Activated CD4-positive, alpha-beta T cell treated with anti-CD3 and anti-CD28 coated beads, Interleukin-2, amount 50 U/mL, for 16 hours (primary cell): ENCODE measurements at regions not wholly inside any gene's neighbourhood (a gene's known extent, or its start where the extent isn't known, plus 50 kb on each side); places are given as distances from the start of the nearest gene placed in this dataset.
"Not testable (repeated sequence)": the region's sequence is repeated elsewhere in the genome, so short reads cannot be mapped to it uniquely, and the experiment has no call there.

ENCODE experiments used
- DNase-seq: peaks from one replicate; pipeline ENCODE4 v3.0.0-alpha.2; 2020

DNA sequence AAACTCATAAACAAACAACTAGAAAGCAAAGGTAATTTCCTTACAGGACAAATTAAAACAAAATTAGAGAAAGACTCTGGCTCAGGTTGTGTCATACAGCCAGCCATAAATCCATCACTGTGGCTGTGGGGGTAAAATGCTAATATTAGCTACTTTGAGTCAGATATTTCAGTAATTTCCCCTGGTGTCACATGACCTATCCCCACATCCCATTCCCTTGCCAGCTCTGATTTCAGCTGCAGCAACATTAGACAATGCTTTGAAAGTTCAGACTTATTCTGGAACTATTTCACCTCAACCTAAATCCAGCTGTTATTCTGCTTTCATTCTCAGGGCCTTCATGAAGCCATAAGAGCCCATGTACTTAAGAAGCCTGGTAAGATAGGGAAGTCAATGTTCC is 55.3 kb downstream of the RPL10L start:
- no peak for DNase-seq

DNA sequence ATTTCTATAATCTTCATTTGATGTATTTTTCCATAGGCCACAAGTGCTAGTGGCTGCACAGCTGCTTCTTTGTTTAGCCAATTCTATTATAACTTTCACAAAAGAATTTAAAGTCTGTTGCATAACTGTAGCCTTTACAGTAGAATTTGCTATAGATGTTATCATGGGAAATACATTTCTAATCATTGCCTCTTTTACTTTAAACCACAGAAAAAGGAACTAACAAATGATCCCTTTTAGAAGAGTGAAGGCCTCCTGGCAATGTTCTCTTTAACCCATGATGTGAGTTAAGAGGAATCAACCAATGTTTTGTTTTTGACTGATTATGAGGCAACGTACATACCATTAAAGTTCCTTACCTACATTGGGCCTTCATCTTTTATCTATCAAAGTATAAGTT is 68.8 kb downstream of the RPL10L start:
- DNase-seq: no peak

DNA sequence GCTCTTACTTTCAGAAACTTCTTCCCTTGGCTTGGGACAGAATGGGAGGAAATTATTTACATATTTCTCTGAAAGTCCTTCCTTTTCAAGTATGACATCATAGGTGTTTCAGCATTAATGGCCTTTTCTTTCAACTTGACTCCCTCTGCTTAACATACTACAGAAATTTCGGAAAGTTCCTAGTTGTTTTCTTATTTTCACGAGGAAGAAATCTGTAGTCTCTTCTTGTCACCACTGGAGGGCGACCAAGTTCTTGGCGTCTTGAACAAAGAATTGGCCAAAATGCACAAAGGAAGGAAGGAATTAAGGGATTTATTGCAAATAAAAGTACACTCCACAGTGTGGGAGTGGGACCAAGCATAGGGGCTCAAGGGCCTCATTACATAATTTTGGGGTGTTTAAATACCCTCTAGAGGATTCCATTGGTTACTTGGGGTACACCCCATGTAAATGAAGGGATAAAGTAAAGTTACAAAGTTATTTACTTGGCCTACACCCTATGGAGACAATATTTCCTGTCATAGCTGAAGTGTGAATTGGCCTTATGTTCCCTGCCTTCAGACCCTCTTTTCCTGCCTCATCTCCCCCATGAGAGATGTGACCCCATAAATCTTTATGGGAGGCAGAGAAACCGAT is 70.4 kb downstream of the RPL10L start:
- peak; percentile 18 for DNase-seq

DNA sequence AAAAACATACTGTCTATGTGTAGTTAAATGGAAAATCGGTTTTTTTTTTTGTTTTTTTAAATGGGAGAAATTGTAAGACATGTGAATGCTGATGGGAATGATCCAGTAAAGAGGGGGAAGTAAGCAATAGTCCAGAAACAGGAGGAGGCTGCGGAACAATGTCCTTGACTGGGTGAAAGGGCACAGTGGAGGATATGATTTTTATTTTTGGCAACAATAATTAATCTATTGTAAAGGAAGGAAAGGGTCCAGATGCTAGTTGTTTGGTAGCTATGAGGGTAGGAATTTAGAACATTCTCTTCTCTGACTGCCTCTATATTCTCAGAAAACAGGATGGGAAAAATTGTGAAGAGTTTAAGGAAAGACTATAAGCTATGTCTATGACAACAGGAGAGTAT is 76.6 kb downstream of the RPL10L start:
- DNase-seq: no peak

DNA sequence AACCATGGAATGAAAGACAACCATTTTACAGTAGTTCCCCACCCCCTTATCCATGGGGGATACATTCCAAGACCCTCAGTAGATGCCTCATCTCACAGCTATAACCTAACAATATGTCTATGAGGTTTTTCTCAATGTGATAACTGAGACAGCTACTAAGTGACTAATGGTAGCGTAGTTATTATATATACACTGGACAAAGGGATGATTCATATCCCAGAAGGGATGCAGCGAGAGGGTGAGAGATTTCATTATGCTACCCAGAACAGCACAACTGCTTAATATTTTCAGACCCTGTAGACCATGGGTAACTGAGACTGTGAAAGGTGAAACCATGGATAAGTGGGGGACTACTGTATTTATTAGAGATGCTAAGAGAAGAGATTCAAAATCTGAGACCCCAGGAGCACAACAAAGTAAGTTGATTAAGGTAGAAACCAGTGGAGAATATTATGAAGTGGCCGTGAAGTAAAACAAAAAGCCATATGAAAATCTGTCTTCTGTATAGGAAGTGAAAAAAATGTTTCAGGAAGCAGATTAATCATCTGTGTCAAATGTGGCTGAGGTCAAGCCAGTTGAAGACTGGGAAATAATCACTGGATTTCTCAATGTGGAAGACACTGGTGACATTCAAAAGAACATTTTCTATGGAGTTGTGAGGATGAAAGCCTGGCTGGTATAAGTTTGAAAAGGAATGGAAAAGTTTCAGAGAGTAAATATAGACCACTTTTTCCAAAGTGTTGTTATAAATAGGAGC is 77.2 kb downstream of the RPL10L start:
- no peak for DNase-seq

DNA sequence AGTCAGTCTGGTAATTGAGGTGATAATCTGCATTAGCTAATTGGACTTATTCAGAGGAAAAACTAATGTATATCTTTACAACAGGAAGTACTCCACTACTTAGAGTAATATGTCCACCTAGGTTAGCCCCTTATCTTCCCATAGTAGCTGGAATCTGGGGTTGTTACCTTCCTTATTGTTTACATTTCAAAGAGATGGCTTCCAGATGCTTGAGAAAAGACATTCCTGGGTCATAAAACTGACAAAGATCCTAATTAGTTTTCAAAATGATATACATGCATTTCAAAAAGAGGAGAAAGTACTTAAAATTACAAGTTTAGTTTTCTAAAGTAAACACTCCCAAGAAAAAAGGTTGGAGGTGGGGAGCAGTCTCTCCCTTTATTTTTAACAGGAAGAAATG is 78.1 kb downstream of the RPL10L start:
- no peak for DNase-seq

DNA sequence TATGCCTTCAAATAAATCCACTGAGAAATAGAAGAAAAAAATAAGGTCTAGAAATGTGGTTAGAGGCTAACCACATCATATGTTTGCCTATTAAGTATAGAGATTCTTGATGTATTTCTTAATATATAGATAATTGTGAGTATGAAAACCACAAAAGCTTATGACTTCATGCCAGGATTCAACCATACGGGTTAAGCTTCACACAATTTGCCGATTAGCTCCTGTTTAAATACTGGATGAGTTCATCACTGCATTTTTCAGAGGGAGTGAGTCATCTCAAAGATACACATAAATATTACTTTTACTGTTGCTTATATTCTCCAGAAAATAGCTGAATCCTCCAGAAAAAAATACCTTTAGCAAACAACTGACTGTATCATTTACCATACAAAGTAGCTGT is 79.6 kb downstream of the RPL10L start:
- no peak for DNase-seq

DNA sequence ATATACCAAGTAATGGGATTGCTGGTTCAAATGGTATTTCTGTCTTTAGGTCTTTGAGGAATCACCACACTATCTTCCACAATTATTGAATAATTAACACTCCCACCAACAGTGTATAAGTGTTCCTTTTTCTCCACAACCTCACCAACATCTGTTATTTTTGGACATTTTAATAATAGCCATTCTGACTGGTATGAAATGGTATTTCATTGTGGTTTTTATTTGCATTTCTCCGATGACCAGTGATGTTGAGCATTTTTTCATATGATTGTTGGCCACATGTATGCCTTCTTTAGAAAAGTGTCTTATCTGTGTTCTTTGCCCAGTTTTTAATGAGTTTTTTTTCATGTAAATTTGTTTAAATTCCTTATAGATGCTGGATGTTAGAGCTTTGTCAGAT is 83.4 kb downstream of the RPL10L start:
- DNase-seq: not testable (repeated sequence)

DNA sequence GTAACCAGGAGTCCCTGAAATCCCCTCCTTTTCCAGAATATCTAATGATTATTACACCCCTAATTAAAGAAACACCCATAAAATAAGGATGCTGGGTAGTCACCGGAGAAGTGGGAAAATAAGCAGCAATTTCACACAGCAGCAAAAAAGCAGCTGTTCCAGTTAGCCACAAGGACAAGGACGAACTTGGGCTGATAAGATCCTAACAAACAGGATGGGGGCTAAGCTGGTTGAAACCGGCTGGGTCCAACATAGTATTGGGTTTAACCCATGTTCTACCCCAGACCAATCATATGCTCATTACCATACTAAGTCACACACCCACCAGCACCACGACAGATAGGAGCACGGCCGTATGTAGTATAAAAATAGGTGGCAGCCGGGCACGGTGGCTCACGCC is 100.7 kb downstream of the RPL10L start:
- no peak for DNase-seq

DNA sequence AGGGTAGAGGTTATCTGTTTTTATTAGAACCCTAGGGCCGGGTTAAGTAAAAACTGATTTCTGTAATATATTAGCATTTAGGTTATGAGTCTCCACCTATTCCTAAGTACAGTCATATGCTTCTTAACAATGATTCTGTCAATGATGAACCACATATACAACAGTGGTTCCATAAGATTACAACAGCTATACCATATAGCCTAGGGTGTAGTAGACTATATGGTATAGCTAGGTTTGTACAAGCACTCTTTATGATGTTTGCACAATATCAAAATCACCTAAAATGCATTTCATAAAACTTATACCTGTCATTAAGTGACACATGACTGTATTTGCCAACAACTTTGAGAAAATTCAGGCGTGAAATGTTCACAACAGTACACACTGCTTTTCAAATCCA is 110.6 kb downstream of the RPL10L start:
- DNase-seq: no peak

DNA sequence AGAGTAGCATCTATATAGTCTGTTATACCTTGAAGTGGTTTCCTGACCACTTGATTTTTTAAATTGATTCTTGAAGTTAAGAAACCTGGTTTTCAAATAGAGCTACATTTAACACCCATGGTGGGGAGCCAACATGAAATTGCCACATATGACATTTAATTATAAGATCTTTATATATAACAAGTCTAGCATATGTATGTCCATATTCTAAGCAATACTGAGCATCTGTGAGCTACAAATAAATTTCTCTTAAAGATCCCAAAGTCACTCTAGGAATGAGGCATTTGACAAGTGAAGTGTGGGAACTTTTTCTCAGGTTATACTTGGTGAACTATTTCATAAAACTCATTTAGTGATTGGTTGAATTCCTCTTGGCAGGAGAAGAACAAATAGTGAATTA is 132.5 kb downstream of the RPL10L start:
- no peak for DNase-seq

DNA sequence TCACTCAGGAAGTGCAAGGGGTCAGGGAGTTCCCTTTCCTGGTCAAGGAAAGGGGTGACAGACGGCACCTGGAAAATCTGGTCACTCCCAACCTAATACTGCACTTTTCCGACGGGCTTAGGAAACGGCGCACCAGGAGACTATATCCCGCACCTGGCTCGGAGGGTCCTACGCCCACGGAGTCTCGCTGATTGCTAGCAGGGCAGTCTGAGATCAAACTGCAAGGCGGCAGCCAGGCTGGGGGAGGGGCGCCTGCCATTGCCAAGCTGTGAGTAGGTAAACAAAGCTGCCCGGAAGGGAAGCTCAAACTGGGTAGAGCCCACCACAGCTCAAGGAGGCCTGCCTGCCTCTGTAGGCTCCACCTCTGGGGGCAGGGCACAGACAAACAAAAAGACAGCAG is 142.8 kb downstream of the RPL10L start:
- DNase-seq: not testable (repeated sequence)

DNA sequence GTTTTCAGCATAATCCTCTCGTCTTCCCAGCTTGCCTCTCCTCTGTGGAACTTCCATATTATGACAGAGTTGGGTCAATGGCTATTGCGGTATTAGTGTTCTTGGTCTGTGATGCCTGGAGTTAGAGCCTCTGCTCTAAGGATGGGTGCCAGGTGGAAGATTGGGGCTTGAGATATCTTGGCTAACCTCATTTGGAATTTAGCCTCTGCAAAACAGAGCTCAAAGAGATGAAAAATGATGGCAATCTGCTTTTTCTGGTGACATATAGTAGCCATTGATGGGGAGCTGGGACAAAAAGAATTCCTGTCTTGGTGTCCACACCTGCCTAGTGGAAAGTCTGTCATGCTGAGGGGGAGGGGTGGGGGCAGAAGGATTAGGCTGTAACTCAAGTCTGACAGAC is 152.1 kb downstream of the RPL10L start:
- no peak for DNase-seq

DNA sequence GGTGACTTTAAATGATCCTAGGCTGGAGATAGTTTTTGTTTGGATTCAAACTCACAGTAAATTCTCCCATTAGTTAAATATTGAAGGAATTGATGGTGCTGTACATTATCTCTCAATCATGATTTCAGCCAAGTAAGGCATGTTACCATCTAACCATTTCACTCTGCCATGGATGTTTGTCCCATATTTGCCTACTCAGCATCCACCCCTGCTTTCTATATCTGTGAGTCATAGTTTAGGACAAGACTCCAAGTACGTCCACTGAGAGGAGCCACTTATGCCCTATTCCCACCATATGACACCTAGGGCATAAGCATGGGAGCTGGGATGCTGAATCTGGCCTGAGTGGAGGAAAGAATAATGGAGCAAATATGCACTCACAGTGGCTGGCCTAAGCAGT is 155.2 kb downstream of the RPL10L start:
- DNase-seq: no peak

DNA sequence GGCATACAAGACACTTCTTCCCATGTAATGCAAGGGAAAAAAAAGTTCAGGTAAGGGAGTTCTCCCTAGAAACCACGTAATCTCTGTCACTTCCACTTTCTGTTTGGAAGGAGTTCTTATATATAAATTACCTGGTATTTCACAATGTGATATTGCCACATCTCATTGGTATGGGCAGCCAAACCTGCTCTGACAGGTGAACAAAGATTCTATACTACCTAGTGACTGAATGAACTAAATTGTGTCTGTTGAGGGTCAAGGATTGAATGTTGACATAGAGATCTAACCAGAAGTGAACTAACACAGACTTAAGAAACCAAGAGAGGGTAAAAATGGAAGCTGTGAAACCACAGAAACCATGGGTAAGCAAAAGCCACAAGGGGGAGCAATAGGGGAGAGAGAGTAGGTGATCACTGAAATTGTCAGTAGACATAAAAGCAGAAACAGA is 161.3 kb downstream of the RPL10L start:
- DNase-seq: peak; percentile 16

DNA sequence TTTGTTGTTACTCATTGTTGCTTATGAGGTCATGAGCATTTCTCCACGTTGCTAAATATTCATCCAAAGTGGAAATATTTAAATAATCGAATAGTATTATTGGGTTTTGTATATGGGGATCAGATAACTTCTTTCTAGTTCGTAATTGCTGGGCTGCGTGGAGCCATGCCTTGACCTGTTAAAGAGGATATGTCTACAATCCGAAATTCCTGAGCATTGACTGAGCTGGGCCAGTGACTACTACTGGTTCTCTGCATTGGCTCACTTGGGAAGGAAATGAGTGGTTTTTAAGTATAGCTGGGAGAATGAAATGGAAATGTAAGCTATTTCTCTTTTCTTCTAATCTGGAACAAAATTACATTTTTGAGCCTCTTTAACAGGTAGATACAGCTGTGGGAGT is 163.2 kb downstream of the RPL10L start:
- no peak for DNase-seq

DNA sequence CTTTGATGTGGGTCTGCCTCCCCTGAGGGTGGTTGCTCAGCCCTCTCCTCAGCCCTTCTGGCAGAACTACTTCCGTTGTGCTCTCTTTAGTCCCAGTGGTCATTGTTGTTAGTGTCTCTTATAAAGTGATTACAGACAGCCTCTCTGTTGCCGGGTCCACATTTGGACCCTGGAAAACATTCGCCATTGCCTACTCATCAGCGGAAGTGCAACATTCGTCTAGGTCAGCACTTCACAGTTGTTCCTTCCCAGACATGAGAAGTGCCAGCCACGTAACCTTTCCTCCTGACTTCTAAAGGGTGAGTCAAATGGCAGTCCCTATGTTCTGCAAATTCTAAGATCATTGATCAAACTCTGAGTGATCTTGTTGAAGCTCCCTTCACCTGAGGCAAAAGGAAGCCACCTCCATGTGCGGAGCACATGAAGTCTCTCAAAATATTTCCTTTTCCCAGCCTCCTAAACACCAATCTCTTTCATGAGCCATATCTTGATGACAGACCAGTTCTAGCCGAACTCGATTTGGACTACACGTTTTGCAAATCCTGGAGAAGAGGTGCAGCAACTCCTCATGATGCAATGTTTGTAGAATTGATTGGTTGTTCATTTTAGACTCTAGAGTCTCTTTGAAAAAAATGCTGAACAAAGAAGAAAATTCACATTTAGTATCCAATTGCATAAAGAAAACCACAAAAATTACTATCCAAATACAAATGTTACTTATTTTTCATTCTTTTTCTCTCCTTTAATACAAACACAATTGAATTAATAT is 163.8 kb downstream of the RPL10L start:
- DNase-seq: no peak

DNA sequence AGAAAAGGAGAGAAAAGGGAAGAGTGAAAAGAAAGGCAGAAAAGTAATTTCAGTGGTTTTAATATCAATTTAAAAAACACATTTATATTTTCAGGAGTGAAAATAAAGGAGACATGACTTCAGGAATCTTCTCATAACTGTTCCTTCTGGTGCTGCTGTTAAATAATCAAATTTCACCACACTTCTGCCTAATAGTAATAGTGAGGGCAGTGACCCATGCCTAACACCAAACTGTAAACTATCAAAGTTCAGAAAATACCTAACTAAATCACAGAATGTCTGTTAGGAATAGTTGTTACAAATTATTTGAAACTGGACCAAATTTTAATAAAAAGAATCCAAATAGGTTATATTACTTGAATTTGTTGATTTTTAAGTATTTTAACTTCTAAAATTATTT is 169.4 kb downstream of the RPL10L start:
- DNase-seq: no peak

DNA sequence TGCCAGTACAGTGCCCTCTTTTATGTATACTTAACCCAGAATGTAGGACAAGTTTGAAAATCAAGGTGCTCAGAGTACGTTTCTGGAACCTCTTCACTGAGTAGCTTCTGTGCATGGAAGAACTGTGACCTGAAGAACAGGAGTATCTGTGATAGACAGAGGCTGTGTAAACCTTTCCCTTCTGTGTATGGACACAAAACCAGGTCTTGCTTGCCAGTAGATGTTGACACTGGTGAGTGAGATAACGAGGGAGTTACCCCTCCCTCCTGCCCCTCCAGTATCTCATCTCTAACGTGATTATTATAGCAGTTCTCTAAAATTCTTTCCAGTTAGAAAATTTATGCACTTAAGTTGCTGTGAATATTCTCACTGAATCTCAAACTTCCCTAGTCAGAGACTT is 170.8 kb downstream of the RPL10L start:
- DNase-seq: no peak

DNA sequence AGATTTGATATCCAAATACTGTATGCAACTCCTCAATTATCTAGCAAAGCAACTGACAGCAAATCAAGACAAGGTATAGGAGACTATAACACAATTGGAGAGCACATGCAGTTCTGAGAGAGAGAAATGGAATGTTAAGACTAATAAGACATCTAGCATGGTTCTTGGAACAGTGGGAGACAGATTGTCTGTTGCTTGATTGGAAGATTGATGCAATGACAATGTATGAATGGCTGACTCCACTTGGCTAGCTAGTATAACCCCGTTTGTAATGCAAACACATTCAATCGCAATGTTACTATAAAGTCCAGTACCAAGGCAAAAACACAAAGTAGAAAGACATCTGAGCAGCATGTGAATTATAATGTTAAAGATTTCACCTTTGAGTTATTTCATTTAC is 179.3 kb downstream of the RPL10L start:
- DNase-seq: no peak

DNA sequence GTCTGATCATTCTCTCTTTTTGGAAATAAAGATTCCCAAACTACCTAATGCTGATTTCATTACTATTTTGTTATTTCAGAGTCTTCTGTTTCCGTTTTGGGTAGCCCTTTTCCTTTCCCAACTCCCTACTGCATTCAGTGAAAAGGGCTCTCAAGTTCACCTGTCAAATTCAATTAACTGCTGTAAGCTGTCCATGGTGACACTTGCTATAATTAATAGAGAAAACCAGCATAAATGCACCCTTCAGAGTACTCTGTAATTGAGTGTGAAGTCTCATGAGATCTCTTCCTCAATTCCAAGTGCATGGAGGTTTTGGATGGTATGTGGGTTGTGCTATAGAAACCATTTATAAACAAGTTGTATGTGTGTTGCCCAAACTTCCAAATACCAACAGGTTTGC is 187.2 kb downstream of the RPL10L start:
- DNase-seq: no peak

DNA sequence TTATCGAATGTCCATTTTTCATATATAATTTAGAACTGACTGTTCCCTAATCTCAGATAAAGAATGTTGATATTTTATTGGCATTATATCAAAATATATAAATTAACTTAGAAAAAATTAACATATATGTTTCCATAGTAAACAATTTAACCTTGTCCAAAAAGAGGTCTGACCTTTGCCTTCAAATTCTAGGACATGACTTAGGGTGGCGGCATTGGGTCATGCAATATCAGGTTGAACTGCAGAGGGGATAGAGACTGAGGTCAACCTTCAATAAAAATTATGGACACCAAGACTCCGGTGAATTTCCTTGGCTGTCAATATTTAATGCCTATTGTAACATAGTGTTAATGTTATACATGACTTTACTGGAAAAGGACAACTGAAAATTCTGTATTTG is 199.8 kb downstream of the RPL10L start:
- no peak for DNase-seq

DNA sequence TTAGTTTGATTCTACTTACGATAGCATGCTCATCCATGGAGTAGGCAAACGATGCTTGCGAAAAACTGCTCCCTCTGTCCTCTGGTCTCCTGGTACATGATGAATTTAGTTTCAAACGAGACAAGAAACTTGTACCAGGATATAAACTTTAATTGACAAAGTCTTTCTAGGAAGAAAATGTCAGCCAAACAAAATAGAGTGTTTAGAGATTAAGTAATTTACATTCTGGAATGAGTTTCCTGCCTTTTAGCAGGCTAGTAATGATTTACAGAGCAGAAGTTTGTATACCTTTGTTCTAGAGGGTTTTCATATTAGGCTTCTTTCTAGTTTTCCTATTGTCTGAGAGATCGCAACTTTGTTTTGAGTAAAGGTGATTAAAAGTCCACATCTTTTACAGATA is 206.9 kb downstream of the RPL10L start:
- DNase-seq: no peak

DNA sequence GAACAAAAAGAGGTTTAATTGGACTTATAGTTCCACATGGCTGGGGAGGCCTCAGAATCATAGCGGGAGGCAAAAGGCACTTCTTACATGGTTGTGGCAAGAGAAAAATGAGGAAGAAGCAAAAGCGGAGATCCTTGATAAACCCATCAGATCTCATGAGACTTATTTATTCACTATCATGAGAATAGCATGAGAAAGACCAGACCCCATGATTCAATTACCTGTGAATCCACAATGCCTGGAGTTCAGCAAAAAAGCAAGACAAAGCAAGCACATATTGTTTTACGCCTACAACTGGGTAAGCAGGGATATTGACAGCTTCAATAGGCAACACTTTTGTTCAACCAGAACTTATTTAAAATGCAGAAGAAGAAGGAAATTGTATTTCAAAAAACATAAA is 218.2 kb downstream of the RPL10L start:
- no peak for DNase-seq
